NCI-H2227 (cell line): ENCODE measurements at regions not wholly inside any gene's neighbourhood (a gene's known extent, or its start where the extent isn't known, plus 50 kb on each side); places are given as distances from the start of the nearest gene placed in this dataset.

Experiments used
- DNase-seq: peaks from one replicate; lab custom pipeline; 2025; ENCODE audit not compliant: unreplicated experiment; lab: John Stamatoyannopoulos, UW

GRCh38 chr3:76582098-76582497, 457.8 kb upstream of the ROBO2 start:
- DNase-seq = no peak

DNA sequence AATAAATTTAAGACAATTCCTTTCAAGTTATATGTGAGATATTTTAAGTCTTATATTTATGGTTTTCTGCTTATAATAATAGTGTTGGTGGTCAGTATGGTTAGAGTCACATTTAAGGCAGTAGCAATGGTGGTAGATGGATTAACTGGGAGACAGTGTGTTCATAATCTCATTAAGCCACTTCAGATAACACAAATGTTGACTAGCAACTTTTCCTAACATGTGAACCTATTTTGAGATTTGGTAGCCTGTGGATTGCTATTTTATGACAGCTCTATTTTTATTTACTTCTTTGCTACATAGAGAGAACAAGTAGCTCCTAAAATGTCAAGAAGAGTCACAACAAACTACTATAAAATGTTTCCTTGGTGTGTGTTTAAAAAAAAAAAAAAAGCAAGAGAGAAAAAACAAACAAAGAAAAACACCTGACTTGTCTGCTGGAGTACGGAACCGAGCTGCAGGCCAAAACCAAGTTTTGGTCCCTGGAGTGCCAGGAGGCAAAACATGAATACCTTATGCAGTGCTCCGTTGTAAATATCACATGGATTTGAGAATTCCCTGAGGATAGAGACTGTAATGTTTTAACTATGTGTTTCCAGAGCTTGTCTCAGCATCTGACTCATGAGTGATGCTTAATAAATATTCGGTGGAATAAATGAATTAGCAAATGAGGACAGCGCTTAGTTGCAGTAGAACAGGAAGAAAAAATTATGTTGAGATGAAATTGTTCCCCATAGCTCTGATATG, 457.1 kb upstream of the ROBO2 start:
- DNase-seq = no peak

- DNase-seq = no peak
These were observed 454.0 kb upstream of the ROBO2 start for GRCh38 chr3:76585794-76586392.

DNA sequence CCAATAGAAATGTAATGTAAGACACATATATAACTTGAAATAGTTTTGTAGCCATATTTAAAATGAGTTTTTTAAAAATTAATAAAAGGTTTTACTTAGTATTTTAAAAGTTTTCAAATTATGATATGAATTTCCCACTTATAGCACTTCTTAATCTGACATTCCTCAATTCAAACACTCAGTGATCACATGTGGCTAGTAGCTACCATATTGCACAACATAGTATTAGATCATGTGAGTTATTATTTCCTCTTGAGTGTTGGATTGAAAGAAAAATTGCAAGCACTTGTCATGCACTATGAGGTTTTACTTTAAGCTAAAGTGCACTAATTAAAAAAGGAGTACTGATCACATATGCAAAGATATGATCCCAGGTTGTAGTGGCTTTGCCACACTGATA, 453.4 kb upstream of the ROBO2 start:
- no peak for DNase-seq

DNA sequence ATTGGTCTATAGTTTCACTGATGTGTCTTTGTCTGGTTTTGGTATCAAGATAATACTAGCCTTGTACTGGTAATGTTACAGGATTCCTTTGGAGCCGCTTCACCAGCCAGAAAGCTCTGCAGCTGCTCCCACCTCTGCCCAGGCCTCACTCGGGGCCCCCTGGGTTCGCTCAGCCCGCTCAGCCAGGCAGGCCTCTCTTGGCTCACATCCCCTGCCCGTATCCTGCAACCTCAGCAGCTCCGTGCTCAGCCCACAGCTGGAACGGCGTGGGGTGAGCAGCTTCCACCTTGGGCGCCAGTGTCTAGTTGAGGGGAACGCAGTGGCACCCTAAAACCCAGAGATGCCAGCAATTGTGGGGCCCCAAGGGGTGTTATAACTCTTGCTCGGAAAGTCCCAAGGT, 429.7 kb upstream of the ROBO2 start:
- DNase-seq = no peak

DNA sequence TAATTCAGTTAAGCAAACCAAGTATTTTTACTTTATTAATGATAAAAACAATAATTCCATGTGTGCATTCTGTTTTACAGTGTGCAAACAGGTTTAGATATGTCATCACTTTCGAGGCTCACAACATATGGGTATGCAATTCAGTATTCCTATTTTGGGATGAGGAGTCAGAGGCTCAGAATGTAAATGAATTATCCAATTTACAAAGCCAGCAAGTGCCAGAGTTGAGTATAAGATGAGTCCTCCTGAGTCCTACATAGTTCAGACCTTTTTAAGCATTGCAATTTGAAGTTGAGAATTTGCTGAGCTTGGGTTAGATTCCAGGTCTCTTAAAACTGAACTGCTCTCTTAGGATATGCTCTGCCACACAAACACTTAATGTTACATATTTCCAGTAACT, 424.2 kb upstream of the ROBO2 start:
- no peak for DNase-seq

DNA sequence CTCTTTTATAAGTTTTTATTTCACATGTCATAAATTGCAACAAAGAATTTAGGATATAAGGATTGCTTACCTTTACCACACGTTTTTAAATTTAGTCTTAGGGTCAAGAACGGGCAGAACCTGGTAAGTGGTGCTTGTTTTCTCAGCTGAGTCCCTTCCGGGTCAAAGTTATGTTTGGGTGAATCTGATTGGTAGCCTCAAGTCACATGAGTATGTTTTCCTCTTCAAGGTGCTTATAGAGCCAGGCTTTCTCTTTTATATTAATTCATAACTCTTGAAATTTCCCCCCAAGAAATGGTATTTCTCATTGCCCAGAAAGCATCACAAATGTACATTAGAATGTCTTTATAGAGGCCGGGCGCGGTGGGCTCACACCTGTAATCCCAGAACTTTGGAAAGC, 415.7 kb upstream of the ROBO2 start:
- DNase-seq = no peak

- DNase-seq = no peak
These were observed 412.7 kb upstream of the ROBO2 start for GRCh38 chr3:76627236-76627635.

DNA sequence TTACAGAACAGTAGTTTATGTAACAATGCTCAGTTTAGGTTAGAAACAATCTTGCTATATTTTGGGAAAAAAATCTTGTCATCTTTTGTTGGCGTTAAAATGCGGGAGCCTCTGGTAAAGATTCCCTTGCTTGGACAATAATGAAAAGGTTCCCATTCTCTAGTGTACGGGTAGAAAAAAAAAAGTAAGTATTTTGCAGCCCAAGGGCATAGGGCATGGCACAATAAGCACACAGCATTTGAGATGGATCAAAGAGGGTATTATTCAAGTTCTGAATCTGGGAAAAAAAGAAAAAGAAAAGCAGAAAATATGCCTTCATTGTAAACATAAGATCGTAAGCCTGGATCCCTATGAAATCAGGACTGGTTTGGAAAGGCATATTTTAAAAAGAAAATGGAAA, 408.6 kb upstream of the ROBO2 start:
- no peak for DNase-seq

DNA sequence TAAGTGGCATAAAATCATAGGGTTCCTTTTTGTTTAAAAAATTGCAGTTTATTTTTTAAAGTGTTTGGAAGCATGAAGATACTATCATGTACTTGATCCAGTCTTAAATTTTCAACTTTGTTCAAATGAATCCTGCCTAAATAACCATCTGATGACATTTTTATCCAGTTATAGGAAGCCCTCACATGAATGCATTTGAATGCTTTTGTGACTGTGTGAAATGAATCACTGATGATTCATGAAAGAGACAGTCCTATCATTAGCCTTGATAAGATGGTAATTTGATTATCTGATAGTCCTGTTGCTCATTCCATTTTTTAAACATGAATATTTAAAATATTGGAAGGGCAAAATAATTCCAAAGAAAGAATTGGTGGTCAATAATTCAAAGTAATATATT, 401.9 kb upstream of the ROBO2 start:
- DNase-seq = no peak

GRCh38 chr3:76643623-76644304, 396.1 kb upstream of the ROBO2 start:
- no peak for DNase-seq

- no peak for DNase-seq
These were observed 395.6 kb upstream of the ROBO2 start for GRCh38 chr3:76644305-76644675.

GRCh38 chr3:76645724-76646123, 394.2 kb upstream of the ROBO2 start:
- no peak for DNase-seq

GRCh38 chr3:76646921-76647562, 392.9 kb upstream of the ROBO2 start:
- no peak for DNase-seq

- no peak for DNase-seq
These were observed 388.1 kb upstream of the ROBO2 start for GRCh38 chr3:76651784-76652183.

GRCh38 chr3:76652524-76652923, 387.4 kb upstream of the ROBO2 start:
- DNase-seq = no peak

DNA sequence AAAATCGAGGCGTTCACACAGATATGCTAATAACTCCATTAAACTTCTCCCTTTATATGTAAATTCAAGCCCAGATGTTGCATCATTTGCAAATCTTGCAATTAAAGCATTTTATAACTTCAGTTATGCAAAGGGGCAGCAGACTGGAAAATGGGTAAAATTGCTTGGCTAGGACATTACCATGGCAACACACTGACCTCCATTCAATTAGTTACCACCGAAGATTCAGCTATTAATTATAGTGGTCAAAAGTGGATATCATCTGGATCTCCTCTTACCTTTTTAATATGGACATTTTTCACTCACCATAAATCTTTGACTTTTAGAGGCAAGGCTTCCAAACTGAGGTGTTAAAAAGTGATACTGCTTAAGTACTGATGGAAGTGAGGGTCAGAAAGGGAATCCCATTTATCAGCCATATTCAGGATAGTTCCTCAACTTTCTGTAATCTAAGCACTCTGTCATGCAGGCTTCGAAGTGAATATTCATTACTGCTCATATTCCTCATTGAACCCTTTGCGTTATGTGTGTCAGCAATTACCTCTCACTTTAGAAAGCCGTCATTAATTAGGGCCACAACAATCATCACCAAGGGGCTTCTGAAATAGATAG, 386.2 kb upstream of the ROBO2 start:
- DNase-seq = no peak

GRCh38 chr3:76656531-76657070, 383.3 kb upstream of the ROBO2 start:
- no peak for DNase-seq

DNA sequence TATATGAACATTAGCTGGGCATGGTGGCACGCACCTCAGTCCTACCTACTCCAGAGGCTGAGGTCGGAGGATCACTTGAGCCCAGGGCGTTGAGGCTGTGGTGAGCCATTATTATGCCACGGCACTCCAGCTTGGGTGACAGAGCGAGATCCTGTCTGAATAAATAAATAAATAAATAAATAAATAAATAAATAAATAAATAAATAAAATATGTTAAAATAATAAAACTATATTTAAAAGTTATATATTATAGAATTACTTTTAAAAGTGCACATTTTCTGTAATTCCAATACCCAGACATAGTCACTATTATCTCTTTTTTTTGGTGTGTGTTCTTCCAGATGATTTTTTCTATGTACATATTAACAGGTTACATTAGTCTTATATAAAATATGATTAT, 382.0 kb upstream of the ROBO2 start:
- no peak for DNase-seq

DNA sequence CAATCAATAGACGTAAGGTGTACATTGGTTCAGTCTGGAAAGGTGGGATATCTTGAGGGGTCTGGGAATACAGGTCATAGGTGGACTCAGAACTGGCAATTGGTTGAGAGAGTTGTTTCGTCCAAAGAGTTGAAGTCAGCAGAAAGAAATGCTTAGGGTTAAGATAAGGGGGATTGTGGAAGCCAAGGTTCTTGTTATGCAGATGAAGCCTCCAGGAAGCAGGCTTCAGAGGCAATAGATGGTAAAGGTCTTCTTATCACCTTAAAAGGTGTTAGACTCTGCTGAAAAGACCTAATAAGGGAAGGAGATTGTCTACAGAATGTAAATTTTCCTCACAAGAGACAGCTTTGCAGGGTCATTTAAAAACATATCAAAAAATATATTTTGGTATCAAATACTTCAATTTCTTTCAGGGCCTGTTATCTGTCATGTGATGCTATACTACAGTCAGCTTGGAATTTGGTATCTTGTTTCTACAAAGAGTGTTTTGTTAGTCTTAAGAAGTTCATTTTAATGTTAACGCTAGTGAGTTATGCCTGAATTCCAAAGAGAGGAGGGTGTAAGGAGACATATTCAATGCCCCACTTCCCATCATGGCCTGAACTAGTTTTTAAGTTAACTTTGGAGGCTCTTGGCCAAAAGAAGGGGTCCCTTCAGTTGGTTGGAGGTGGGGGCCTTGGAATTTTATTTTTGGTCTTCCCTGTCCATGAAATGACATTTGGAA, 378.2 kb upstream of the ROBO2 start:
- DNase-seq = no peak

DNA sequence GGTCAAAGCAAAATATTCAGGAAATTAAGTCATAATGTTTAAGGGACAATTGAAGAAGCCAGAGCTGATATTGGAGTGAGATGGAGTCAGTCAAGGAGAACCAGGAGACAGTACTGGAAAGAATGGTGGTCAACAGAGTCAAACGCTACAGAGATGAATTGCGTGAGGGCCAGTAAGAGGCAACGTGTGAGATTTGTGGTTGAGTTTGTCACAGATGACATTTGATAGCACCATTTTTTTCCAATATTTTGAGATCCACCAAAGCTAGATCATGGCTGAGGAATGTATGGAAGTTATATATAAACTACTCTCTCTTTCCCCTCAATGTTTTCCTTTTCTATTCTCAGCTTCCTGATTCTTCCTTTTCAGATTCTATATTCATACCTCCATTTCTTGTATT, 375.1 kb upstream of the ROBO2 start:
- DNase-seq = no peak
